GM19372 (cell line): ENCODE measurements at regions not wholly inside any gene's neighbourhood (a gene's known extent, or its start where the extent isn't known, plus 50 kb on each side); places are given as distances from the start of the nearest gene placed in this dataset.

Source experiments
- ATAC-seq: cut with Tn5 transposase; IDR thresholded peaks from one replicate; pipeline ENCODE4 v1.9.1; 2021; ENCODE audit warnings: mild to moderate bottlenecking, low read depth, moderate library complexity; ENCODE audit not compliant: unreplicated experiment

DNA sequence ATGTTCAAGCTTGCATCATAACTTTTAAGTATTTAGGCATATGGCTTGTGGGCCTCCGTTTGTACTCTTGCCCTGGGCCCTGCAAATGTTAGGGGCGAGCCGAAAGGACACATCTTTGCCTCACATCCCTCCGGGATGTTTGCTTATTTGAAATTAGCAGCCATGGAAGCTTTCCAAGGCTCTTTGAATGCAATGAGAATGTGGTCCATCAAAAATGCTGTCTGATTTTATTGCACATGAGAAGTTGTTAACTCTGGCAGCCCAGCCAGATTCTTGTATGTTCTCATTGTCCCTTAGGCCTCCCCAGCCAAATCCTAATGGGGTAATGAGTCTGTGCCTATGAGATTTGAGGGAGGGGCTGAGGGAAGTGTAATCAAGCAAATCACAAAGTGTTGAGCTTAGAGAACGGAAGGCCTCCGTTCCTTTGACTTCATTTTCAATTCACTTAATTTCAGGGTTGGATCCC lies 261.2 kb upstream of the MARCKS start:
- no peak for ATAC-seq

DNA sequence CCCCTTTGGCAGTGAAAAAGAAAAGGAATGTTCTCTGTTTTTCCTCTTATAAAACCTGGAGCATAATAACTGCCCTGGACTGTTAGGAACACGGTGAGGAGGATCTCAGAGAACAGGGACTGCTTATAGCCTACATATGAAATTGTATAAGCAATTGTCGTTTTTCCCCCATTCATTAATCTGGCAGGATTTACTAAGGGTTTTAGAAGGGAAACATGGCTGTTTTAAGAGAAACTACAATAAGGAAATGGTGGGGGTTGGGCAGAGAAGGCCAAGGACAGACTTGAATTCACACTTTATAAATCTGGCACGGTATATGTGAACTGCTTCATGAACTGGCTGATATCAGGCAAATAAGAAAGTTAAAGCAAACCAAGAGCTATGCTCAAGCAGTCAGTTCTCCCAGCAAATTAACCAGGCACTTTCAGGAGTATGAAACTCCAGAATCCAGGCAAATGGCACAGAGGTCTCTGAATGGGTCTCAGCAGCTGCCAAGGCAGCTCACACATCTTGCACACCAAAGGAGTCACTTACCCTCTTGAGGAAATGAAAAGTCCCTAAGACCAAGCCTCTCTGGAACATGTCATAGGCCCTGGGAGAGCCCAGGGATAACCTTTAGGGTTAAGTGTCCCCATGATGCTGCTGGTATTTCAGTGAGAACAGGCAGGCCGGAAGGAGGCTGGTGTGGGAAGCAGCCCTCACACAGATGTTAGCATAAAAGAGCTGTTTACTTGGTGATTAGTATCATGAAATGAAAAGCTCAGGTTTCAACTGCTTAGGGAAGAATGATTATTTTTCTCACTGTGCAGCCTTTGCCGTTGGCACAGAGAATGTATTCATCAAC lies 260.5 kb upstream of the MARCKS start:
- ATAC-seq = no peak

DNA sequence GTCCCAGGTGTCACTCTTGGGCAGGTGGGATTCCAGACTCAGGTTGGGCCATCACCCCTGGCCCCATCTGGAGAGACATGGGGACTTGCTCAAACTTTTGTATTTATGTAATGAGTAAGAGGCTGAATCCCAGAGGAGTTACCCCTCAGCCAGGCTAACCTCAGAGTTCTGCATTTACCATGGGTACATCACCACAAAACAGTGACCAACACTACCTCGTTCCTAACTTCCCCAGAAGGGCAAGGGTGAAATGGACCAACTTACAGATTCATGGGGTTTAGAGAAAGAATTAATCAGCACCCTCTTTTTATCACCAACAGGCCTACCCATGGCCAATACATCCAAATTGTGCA lies 259.9 kb upstream of the MARCKS start:
- no peak for ATAC-seq

DNA sequence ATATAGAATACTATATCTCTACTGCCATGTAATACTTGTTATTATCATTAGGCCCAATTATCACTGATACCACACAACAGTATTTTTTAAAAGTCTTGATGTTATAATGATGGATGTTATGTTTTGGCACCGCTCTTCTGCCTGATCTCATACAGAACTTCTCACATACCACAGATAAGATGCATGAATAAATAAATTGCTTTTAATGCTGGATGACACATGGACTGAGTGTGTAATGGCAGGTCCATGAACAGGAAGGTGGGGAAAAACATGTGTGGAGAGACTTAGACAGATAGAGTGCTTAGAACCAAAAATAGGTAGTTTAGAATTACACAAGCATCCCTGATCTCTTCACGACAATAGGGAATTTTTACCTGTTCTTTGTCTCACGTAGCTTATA lies 258.4 kb upstream of the MARCKS start:
- no peak for ATAC-seq

DNA sequence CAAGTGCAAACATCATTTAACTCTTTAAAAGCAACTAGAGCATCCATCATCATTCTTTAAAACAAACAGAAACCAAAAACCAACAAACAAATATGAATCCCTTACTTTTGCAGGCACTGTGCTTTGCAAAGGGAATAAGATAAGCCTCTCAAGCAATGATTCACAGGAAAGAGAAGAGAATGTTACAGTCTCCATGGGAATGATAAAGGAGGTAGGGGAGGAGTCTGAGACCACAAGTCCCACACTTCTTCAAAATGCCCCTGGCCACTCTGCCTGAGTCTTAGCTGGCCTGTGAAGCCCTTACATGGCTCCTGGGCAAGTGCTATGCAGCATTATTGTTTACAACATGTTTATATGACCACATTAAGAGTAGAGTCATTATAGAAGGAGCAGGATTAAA lies 257.7 kb upstream of the MARCKS start:
- ATAC-seq = no peak

DNA sequence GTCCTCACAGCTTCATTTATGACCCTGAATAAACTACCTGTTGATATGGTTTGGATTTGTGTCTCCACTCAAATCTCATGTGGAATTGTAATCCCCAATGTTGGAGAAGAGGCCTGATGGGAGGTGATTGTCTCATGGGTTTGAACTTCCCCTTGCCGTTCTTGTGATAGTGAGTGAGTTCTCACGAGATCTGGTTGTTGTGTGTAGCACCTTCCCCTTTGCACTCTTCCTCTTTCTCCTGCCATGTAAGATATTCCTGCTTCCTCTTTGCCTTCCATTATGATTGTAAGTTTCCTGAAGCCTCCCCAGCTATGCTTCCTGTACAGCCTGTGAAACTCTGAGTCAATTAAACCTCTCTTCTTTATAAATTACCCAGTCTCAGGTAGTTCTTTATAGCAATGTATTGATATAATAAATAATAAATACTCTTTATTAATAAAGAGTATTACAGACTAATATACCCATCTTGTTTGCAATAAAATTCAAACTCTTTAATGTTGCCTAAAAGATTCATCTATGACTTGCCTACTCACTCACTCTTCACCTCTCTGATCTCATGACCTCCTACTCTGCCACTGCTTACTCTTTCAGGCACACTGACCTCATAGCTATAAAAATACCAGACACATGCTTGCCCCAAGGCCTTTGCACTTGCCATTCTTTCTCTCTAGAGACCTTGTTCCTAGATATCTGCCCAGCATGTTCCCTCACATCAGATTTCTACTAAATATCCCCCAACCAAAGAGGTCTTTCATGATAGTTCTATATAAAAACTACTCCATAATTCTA lies 256.4 kb upstream of the MARCKS start:
- no peak for ATAC-seq

DNA sequence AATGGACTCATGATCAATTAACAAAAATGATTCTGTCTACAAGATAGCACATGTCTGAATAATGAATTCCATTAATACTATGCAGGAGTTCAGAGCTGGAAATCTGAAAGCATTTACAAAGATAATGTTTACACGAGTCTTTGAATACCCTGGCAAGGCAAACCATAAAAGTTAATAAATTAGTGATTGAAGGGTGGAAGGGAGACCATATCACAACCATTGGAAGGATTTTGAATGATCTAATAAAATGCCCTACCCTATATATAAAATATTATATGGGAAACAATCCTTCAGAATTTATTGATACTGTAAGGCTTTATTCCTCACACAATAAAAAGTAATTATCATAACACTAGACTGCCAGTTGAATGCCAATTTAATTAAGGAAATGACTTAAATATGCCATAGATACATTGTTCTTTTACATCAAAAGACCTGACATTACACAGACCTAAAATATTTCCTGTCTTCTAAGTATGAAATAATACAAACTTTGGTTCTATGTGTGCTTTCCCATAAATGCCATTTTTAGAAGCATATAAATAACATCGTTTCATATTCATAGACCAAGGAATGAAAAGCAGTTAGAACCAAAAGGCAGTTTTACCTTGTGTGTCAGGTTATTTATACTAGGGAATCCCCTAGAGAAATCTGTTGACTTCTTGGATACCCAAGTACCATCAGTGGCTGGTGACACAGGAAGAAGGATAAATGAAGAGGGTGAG lies 249.2 kb upstream of the MARCKS start:
- no peak for ATAC-seq

DNA sequence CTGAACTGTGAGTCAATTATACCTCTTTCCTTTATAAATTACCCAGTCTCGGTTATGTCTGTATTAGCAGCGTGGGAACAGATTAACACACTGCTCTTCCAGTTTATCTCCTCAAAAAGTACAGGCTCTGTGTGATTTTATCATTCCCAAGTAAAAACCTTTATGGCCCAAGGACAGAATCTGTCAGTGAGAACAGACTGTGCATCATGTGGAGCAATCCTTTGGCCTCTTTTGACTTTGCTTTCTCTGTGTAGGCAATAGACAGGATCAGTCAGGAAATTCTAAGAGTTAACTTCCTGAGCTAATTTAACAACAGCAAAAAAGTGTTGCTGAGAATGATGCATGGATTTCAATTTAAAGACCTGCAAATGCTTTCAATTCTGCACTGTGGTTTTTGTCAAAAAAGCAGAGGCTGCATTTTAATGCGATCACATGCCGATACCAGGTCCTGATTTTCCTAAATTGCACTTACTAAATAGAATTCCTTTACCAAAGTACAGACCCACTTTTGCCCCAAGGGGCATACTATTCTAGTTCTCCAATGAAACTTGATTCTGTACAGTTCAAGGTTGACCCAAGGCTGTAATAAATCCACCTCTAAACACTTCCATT lies 246.7 kb upstream of the MARCKS start:
- ATAC-seq = no peak

DNA sequence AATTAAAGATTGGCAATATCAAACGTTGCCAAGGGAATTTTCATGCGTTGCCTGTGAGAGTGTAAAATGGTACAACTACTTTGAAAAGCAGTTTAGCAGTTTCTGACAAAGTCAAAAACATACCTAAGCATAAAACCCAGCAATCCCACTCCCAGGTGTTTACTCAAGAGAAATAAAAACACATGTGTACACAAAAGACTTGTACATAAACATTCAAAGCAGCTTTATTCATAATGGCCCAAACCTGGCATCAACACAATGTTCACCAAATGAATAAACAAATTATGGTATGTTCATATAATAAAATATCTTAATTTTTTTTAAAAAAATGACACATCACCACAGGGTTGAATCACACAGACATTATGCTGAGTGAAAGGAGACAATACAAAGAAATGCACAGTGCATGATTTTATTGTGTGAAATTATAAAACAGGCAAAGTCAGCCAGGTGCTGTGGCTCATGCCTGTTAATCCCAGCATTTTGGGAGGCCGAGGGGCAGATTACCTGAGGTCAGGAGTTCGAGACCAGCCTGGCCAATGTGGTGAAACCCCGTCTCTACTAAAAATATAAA lies 240.4 kb upstream of the MARCKS start:
- no peak for ATAC-seq

DNA sequence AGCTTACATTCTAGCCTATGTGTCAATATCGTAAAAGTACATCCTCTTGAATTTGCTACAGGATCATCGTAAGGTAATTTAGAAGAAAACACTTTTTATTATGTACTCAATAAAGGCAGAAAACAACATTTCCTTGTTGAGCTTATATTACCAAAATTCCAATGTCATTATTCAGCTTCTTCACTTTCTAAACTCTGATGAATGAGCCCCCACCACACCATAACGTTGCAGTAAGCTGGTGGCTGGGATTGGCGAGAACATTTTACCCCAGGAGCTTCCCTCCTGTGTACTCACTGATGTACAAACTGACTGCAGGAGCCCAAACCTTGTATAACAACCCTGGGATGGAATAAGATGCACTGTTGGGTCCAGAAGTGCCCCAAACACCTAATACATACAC lies 238.1 kb upstream of the MARCKS start:
- ATAC-seq = no peak

DNA sequence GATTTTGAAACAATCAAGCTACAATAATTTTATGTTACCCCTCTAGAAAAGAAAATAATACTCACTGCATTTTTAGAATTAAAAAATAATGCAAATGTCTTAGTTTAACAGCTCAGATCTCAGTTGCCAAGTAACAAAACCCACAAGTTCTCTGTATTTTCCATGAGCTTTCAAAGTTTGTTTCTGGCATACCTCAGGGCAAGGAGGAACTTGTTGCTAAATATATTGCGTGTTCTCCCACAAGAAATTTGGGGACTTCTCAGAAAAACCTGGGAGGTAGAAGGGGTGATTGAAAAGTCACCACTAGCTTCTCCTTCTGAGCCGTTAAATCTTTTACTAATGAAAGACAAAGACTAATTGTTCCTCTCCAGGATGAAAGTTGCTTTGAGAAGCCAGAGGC lies 236.8 kb upstream of the MARCKS start:
- no peak for ATAC-seq

DNA sequence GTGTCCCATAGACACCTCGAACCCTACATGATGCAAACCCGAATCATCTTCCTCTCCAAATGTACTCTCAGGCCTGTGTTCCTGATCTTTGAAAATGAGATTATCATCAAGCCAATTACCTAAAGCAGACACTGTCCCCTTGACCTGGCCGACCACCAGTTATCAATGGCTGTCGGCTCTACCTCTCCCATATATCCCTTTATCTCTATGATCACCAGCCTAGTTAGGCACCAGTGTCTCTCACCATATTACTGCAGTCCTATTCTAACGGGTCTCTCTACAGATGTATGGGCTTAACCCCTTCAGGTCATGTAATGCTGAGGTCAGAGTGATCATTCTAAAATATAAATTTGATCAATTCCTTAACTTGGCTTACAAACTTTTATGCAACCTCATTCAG lies 234.9 kb upstream of the MARCKS start:
- no peak for ATAC-seq

DNA sequence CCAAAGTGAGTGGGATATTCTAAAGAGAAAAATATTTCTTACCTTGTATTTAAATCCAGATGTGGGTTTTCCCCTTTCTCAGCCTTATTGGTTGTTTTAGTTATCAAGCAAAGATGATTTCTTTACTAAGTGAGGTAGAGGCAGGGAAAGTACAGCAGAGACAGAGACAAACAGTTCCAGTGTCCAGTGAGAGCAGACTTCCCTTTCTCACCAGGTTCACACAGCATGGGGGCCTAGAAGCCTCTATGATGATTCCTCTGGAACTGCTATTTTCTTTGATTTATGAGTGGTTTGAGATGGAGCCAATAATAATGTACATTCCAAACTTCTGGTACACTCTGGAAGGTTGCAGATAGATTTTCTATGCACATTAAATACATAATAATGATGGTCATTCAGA lies 234.0 kb upstream of the MARCKS start:
- ATAC-seq = no peak

DNA sequence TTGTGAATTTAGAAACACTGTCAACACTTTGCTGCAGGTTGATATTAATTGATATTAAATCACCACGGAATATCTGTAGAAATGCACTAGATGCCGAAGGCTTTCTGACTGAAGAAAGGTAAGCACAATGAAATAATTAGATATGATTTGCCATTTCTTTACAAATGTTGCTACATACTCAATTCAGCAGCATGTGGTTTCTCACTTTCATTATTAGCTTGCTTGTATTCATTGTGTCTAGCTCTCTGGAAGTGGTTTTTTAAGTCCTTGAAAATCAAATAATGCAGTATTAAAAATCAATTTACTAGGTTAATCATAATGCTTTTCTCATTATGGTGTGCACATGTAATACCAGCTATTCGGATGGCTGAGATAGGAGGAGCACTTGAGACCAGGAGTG lies 231.3 kb upstream of the MARCKS start:
- no peak for ATAC-seq

DNA sequence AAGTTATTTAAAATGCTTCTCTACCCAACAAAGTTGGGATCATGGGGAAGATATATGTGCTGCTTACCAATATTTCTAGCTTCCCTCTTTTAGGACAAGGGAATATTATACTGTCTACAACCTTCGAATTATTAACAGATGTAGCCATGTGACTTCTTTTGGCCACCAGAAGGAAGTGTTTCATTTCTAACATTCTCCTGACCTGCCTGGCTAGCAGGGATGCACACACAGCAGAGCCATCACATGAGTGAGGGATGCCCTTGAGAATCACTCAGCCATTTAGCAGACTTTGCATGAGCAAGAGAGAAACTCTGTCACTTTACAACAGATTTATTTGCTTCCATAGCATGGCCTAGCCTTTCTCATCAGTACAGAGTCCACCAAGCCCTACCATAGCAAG lies 230.7 kb upstream of the MARCKS start:
- ATAC-seq = no peak

DNA sequence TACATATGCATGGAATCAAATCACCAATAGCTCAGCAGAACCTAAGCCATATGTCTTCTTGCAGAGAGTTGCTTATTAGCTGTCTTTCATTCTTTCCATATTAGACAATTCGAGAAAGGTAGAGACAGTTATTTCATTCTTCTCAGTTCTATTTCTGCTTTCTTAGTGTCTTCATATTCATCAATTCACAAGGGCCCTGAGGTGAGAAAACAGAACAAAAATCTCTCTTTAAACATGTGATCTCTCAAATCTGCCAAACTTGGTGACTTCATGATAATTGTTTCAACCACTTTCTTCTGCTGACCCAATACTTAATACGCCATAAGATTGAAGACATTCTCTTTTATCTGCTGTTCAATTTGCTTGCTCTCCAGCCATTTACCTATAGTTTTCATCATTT lies 229.7 kb upstream of the MARCKS start:
- peak; percentile 15 for ATAC-seq

DNA sequence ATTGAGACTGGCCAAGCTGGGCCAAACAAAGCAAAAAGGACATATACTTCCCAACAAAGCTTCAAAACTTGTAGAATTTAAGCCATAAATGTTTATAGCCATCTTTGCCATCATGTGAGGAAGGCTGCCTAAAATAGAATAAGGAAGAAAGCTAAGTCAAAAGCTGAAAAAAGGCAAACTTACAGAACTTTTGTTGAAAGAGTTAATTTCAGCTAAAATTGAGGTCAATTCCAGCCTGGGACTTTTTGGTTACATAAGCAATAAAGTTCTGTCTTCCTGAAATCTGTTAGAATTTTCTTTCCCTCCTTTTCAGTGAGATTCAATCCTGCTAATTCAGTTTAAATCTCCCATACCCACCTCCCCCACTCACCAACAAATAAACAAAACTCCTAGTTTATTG lies 227.9 kb upstream of the MARCKS start:
- no peak for ATAC-seq

DNA sequence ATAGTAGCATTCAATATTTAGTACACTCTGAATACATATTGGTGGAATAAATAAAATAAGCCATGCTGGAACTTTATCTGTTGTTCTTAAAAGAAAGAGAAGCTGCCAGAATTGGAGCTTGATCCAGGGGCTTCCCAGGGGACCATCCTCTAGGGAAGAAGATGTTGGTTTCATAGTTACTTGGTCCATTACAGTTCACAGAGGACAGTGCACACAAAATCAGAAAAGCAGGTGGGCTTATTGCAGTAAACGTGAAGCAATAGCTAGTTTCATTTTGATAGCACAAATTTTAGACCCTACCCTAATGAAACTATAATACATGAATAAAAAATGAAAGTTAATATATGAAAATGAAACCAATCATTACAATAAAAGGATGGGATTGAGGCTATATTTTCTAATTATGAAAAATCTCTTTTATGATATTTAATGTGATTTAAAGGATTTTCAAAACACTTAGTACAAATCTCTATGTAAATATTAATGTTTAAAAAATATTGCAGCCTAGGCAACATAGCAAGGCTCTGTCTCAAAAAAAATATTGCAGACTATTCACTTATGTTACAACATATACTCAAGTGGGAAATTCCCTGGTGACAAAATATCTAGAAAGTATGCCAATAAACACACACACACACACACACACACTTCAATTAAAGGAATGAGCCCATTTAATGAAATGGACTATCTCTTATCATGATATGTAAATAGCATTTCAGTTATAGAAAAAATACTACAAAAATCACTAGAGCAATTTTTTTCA lies 227.0 kb upstream of the MARCKS start:
- ATAC-seq = no peak

DNA sequence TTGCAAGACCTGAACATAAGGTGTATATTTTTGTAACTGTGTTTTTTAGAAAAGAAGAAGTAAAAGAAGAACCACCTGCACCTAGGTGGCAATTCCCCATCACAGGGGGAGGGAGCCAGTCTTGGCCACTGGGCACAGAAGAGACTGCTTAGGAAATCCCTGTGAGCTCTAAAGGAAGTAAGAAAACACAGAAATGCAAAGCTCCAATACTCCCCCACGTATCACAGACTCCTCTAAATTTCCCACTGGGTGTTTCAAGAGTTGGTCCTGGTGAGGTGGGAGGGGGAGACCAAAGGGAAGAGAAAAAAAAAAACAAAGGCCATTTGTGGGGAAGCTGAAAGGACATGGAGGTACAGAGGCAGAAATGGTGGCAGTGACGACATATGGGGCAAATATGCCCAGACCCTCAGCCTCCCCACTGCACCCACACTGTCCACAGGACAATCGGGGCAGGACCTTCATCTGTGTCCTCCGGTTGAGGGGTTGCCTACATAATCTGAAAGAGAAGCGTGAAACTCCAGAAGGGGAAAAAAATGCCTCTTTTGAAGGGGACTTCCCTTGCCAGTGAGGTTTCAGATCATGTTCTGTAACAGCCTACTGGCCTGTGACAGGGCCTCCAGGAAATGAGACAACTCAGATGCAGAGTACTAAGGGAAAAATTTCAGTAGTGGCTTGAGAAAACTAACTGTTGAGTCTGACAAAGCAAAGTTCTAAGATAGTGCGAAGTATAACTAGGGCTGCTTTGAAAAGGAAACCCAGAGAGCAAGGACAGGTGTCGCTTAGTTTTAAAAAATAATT lies 226.2 kb upstream of the MARCKS start:
- peak; percentile 58 for ATAC-seq
